SU-DHL-6 (cell line): ENCODE measurements at regions not wholly inside any gene's neighbourhood (a gene's known extent, or its start where the extent isn't known, plus 50 kb on each side); places are given as distances from the start of the nearest gene placed in this dataset.

Experiments
- H2AFZ ChIP-seq: fragments of 200-600 bp; sonication (generic); 2 replicates; pipeline ENCODE4 v1.6.1; 2014; ENCODE audit warnings: low read depth, mild to moderate bottlenecking, moderate library complexity, mixed read lengths, antibody characterized with exemption, low read length; ENCODE audit not compliant: severe bottlenecking
- H3F3A ChIP-seq: fragments of 200-600 bp; shearing (Covaris generic); 2 replicates; pipeline ENCODE4 v1.6.0; 2016; ENCODE audit warnings: antibody characterized with exemption, mild to moderate bottlenecking; ENCODE audit not compliant: insufficient read depth
- H3K27ac ChIP-seq: fragments of 200-600 bp; sonication (generic); 2 replicates; pipeline ENCODE4 v1.5.1; 2016; ENCODE audit warnings: low read depth, mild to moderate bottlenecking, low read length, moderate library complexity, mixed read lengths
- H3K27me3 ChIP-seq: fragments of 200-600 bp; sonication (generic), shearing (Covaris generic); 2 replicates; pipeline ENCODE4 v1.6.0; 2014; ENCODE audit warnings: mild to moderate bottlenecking, low read length
- H3K36me3 ChIP-seq: fragments of 200-600 bp; sonication (generic); 2 replicates; pipeline ENCODE4 v1.6.1; 2014; ENCODE audit warnings: mild to moderate bottlenecking, low read length, mixed read lengths
- H3K4me2 ChIP-seq: fragments of 300-600, 200-600 bp; shearing (Covaris generic), sonication (generic); 2 replicates; pipeline ENCODE4 v1.6.0; 2014; ENCODE audit warnings: low read length, low read depth, mild to moderate bottlenecking; ENCODE audit not compliant: poor library complexity, severe bottlenecking
- H3K4me3 ChIP-seq: fragments of 200-600 bp; sonication (generic); 2 replicates; pipeline ENCODE4 v1.5.1; 2014; ENCODE audit warnings: antibody characterized with exemption, low read length, mild to moderate bottlenecking, mixed read lengths; ENCODE audit not compliant: insufficient read depth, poor library complexity, severe bottlenecking
- H3K79me2 ChIP-seq: fragments of 200-600 bp; sonication (generic); 2 replicates; pipeline ENCODE4 v1.6.1; 2014; ENCODE audit warnings: mild to moderate bottlenecking, low read length, moderate library complexity; ENCODE audit not compliant: insufficient read depth
- H3K9ac ChIP-seq: fragments of 200-600 bp; sonication (generic); 2 replicates; pipeline ENCODE4 v1.7.0; 2014; ENCODE audit warnings: mild to moderate bottlenecking, low read length
- H3K9me2 ChIP-seq: fragments of 200-600 bp; sonication (generic); replicated peaks from 2 replicates; pipeline ENCODE4 v1.6.1; 2014; ENCODE audit warnings: low read length; ENCODE audit not compliant: insufficient read depth
- H3K9me3 ChIP-seq: fragments of 200-600 bp; sonication (generic); 2 replicates; pipeline ENCODE4 v1.6.1; 2014; ENCODE audit warnings: low read length, mixed read lengths; ENCODE audit not compliant: insufficient read depth
- H4K20me1 ChIP-seq: fragments of 200-600 bp; sonication (generic); 2 replicates; pipeline ENCODE4 v1.6.1; 2014; ENCODE audit warnings: low read depth, mild to moderate bottlenecking, antibody characterized with exemption, low read length, moderate library complexity, mixed read lengths
- CTCF ChIP-seq: fragments of 200-600 bp; sonication (generic); IDR thresholded peaks from one replicate; pipeline ENCODE4 v1.5.1; 2017; ENCODE audit warnings: antibody characterized with exemption, mild to moderate bottlenecking, low read length, moderate library complexity; ENCODE audit not compliant: insufficient read depth, poor library complexity, severe bottlenecking
- EZH2phosphoT487 ChIP-seq: fragments of 200-600 bp; sonication (generic), shearing (Covaris generic); conservative IDR thresholded peaks from 2 replicates; pipeline ENCODE4 v1.6.1; 2018; ENCODE audit warnings: mild to moderate bottlenecking, antibody characterized with exemption, low read length, moderate library complexity, mixed read lengths

GRCh38 chr6:167541544-167541943 is 216.7 kb downstream of the TTLL2 start:
- H3F3A ChIP-seq: no peaks in the 10 kb centered on the region
- no peaks in the 10 kb centered on the region for H3K9me3 ChIP-seq
- no peak overlapping the region for H3K4me2 ChIP-seq
- H3K9me2 ChIP-seq: no peaks in the 10 kb centered on the region
- TF ChIP-seq EZH2phosphoT487 (no peak), CTCF (no peak)
- H3K4me3 ChIP-seq: no peak overlapping the region
- H3K27ac ChIP-seq: no peak overlapping the region
- H3K79me2 ChIP-seq: no peaks in the 10 kb centered on the region
- H2AFZ ChIP-seq: no peak overlapping the region
- no peaks in the 10 kb centered on the region for H4K20me1 ChIP-seq
- H3K36me3 ChIP-seq: no peaks in the 10 kb centered on the region
- H3K27me3 ChIP-seq: no peaks in the 10 kb centered on the region; the same call in 1 of the 2 replicates
- no peak overlapping the region for H3K9ac ChIP-seq

- H3K9me3 ChIP-seq: no peaks in the 10 kb centered on the region
- no peaks in the 10 kb centered on the region for H3K79me2 ChIP-seq
- H3K4me3 ChIP-seq: no peak overlapping the region
- TF ChIP-seq EZH2phosphoT487 (no peak), CTCF (no peak)
- no peak overlapping the region for H3K9ac ChIP-seq
- H2AFZ ChIP-seq: no peak overlapping the region
- no peaks in the 10 kb centered on the region for H4K20me1 ChIP-seq
- H3K9me2 ChIP-seq: no peaks in the 10 kb centered on the region
- H3K36me3 ChIP-seq: no peaks in the 10 kb centered on the region
- H3K27me3 ChIP-seq: no peaks in the 10 kb centered on the region; the same call in 1 of the 2 replicates
- H3F3A ChIP-seq: no peaks in the 10 kb centered on the region
- no peak overlapping the region for H3K4me2 ChIP-seq
- H3K27ac ChIP-seq: no peak overlapping the region
These were observed 219.0 kb downstream of the TTLL2 start for GRCh38 chr6:167543602-167544497.

- H3K27me3 ChIP-seq: no peaks in the 10 kb centered on the region; the same call in 1 of the 2 replicates
- H3K9ac ChIP-seq: no peak overlapping the region
- no peak for TF ChIP-seq EZH2phosphoT487
- TF ChIP-seq CTCF: no peak
- no peaks in the 10 kb centered on the region for H3K79me2 ChIP-seq
- no peak overlapping the region for H3K27ac ChIP-seq
- H2AFZ ChIP-seq: no peak overlapping the region
- no peak overlapping the region for H3K4me3 ChIP-seq
- no peaks in the 10 kb centered on the region for H4K20me1 ChIP-seq
- H3K36me3 ChIP-seq: no peaks in the 10 kb centered on the region
- H3K4me2 ChIP-seq: no peak overlapping the region
- no peaks in the 10 kb centered on the region for H3K9me3 ChIP-seq
- no peaks in the 10 kb centered on the region for H3K9me2 ChIP-seq
- H3F3A ChIP-seq: no peaks in the 10 kb centered on the region
These were observed 221.9 kb downstream of the TTLL2 start for GRCh38 chr6:167546611-167547327.
